NCI-H187 (cell line): ENCODE measurements at regions not wholly inside any gene's neighbourhood (a gene's known extent, or its start where the extent isn't known, plus 50 kb on each side); places are given as distances from the start of the nearest gene placed in this dataset.

ENCODE experiments used
- DNase-seq, 2 experiments: peaks; one replicate each; lab custom pipeline; 2025; lab: John Stamatoyannopoulos, UW

DNA sequence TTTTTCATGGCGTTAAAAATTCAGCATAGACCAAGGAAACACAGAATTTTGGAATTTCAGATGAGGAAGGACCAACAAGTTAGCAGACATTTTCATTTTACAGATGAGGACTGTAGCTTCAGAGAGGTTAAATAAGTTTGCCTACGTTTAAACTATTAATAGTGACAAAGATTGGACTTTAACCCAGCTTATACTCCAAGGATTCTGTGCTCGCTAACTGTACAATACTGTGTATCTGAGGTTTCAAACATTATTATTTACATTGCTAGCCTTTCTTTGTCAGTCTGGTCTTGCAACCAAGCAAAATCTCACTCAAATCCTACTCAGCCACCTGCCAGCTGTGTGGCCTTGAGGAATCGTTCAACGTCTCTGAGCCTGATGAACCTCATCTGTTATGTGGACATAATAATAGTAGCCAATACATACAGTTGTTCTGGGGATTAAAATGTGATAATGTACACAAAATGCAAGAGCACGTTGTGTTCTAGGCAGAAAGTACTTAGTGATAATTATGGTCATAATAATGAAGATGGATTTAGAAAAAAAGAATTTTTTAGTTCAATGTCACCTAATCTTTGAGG is 462.4 kb upstream of the TRIB2 start:
- no peak for DNase-seq

DNA sequence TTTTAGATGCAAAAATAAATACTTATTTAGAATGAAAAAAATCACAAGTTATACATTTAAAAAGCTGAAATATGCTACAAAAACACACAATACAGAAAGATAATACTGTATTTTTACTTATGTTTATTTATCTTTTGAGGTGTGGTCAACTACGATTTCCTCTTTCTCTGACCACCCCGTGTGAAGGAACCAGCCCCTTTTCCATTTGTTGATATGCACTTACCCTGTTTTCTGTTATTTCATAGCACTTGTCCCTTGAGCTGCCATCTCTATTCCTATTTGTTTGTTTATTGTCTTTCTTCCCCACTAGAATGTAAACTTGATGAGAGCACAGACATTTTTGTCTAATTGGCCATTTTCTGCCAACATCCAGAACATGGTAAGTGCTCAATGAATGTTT is 460.5 kb upstream of the TRIB2 start:
- no peak for DNase-seq

GRCh38 chr2:12257476-12257875 is 459.3 kb upstream of the TRIB2 start:
- DNase-seq: no peak

DNA sequence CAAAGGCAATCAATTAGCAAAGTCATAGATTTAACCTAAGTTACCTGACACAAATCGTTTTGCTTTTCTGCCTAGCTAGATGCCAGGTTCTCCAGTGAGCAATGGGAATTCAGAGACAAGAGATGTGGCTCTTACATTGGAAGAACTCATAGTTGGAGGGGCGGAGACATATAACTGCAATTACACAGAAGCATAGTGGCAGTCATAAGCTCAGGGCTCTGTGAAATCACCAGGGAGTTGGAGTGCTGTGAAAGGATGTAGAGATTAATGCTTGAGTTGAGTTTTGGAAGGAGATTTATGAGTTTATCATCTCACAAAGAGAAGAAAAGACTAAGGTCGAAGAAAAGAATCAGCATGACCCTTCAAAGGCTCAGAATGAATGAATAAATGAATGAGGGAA is 457.2 kb upstream of the TRIB2 start:
- no peak for DNase-seq

DNA sequence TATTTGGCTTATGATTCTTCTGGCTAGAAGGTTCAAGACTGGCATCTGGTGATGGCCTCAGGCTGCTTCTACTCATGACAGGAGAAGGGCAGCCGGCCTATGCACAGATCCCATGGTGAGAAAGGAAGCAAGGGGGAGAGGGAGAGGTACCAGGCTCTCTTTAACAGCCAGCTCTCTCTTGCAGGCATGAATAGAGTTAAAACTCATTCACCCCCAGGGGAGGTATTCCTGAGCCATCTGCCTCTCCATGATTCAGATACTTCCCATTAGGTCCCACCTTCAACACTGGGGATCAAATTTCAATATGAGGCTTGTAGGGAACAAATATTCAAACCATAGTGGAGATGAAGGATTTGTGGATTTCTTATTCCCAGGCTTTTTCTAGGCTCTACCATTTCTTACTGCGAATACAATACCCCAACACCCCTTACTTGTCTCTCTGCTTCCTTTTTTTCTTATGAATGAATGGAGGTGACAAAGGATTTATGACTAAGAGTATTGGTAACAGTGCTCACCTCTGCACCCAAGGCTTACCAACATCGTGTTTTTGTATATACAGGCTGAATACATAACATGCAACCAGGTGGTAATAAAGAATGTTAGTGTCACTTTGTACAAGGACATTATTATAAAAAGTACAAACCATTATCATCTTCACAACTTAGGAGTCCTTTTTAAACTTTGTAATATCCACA is 454.6 kb upstream of the TRIB2 start:
- peak; percentile 54 to 80 for DNase-seq

GRCh38 chr2:12262681-12263436 is 453.9 kb upstream of the TRIB2 start:
- peak in 1 of 2 experiments; percentile 46 for DNase-seq

DNA sequence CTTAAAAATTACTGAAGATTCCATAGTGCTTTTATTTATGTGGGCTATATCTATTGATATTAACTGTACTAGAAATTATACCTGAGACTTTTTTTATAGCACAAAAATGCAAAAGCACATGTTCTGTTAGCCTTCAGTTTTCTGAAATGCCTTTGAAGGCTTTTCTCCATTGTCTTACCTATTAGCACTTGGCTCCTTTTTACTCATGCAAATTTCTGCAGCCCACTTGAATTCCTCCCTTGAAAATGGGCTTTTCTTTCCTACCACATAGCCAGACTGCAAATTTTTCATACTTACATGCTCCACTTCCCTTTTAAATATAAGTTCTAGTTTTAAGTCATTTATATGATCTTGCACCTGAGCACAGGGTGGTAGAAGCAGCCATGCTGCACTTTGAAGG is 453.0 kb upstream of the TRIB2 start:
- DNase-seq: no peak

DNA sequence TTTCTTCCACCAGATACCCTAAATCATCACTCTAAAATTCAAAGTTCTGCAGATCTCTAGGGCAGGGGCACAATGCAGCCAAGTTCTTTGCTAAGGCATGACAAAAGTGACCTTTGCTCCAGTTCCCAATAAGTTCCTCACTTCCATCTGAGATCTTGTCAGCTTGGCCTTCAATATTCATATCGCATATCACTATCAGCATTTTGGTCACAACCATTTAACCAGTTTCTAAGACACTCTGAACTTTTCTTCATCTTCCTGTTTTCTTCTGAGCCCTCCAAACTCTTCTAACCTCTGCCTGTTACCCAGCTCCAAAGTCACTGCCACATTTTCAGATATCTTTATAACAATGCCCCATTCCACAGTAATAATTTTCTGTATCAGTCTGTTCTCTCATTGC is 452.6 kb upstream of the TRIB2 start:
- DNase-seq: no peak

- no peak for DNase-seq
These were observed 451.1 kb upstream of the TRIB2 start for GRCh38 chr2:12265646-12266045.

- DNase-seq: no peak
These were observed 449.7 kb upstream of the TRIB2 start for GRCh38 chr2:12267042-12267441.

DNA sequence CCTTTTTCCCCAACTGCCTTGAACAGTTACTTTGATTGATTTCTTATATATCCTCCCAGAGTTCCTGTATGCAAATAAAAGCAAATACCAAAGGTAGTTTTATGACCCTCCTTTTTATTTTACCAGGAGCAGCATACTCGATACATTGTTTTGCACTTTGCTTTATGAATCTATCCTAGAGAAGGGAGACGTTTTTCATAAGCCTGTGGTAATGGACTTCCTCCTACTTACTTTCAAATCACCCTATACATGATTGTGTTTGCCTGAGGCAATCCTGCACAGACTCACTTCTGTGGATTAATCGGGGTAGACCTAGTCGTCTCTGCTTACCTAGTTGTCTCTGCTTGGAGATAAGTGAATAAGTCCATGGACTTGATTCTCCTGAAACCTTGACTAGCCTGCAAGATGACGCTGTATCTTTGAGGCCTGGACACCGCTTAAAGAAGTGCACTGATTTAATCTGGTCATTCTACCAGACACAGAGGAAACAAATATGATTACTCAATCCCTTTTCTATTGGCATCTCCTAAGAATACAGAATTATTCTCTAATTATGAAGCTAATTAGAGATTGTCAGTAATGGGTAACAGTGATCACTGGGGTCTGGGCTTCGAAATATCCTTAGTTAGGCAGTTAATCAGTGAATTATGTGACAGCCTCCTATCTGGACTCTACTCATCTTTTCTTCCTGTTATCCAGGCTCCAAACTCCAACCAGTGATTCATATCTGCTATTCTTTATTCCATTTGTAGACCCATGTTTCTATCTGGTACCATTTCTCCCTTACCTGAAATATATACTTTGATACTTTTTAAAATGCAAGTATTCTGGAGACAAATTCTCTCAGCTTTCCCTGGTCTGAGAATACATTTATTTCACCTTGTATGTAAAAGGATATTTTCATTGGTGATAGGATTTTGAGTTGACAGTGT is 447.4 kb upstream of the TRIB2 start:
- no peak for DNase-seq

DNA sequence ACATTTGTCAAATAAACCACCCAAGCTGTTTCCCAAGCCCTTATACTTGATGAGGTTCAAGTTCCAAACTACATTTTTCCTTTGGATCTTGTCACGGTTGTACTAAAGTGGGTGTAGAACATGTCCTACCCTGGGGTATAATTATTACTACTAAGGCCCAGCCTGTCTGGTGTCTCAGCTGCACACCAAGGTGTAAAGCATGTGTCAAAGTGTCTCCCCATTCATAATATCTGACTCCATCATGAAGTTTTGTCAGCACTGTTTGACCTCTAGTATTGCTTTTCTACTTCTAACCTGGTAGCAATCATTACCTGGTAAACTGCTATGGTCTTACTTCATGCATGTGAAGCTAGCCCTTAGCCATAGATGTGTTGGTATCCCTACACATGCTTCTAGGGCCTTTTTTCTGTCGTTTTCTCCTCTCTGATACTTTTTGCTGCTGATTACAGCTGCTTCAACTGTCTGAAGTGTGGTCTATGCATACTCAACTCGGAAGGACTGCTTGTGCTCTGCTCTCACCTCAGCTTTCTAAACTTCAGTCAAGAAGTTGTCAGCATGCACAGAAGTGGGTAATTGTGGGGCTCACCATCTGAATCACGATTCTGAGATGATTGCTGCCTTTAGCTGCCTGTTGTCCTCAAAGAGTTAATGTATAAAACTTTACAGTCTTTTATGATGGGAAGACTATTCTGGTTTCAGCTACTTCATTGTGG is 445.7 kb upstream of the TRIB2 start:
- DNase-seq: no peak

DNA sequence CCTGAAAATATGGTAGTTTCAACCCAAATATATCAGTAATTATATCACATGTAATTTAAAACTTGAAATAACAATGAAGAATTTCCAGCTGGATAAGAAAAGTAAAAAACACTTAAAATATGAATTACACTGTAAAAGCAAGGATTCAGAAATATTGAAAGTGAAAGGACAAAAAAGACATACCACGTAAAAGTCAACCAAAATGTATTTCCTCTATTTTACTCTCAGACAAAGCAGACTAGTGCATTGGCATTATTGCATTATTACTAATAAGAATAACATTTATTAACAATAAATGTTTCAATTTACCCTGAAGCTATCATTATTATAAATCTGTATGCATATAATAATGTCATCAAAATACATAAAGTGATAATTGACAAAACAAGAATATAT is 445.1 kb upstream of the TRIB2 start:
- DNase-seq: no peak

DNA sequence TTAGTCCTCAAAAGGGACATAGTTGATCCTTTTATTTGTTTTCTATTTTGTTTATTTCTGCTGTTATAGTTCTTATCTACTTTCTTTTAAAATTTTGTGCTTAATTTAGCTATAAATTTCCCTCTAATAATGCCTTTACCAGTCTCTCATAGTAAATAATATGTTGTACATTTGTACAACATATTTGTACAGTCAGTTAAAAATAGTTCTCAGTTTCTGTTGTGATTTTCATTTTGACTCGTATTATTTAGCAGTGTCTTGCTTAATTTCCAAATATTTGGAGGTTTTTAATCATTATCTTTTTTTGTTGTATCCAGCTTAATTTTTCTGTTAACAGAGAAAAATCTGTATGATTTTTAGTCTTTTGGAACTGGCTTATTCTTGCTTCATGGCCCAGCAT is 443.6 kb upstream of the TRIB2 start:
- no peak for DNase-seq

- DNase-seq: no peak
These were observed 442.1 kb upstream of the TRIB2 start for GRCh38 chr2:12274591-12274990.

- DNase-seq: no peak
These were observed 439.3 kb upstream of the TRIB2 start for GRCh38 chr2:12277241-12278034.

DNA sequence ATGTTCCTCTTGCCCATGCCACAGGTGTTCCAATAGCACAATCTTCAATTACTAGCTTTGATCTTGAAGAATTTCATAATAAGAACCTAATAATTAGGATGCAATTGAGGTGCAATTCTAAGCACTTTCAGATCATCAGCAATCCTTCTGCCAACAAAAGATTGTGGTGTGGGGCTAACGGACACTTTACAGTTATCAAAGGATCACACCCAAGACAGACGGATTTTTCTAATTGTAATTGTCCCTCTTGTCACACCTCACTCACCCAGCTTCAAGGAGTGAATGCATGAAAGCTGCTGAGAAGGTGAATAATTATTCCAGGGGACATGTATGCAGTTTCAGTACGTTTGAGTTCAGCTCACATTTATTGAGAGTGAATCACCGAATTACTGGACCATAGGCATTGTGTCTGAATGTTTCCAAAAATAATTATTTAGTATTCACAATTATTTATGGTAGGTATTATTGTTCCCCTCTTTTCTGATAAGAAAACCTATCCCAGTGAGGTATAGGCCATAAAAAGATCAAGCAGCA is 438.5 kb upstream of the TRIB2 start:
- DNase-seq: no peak

DNA sequence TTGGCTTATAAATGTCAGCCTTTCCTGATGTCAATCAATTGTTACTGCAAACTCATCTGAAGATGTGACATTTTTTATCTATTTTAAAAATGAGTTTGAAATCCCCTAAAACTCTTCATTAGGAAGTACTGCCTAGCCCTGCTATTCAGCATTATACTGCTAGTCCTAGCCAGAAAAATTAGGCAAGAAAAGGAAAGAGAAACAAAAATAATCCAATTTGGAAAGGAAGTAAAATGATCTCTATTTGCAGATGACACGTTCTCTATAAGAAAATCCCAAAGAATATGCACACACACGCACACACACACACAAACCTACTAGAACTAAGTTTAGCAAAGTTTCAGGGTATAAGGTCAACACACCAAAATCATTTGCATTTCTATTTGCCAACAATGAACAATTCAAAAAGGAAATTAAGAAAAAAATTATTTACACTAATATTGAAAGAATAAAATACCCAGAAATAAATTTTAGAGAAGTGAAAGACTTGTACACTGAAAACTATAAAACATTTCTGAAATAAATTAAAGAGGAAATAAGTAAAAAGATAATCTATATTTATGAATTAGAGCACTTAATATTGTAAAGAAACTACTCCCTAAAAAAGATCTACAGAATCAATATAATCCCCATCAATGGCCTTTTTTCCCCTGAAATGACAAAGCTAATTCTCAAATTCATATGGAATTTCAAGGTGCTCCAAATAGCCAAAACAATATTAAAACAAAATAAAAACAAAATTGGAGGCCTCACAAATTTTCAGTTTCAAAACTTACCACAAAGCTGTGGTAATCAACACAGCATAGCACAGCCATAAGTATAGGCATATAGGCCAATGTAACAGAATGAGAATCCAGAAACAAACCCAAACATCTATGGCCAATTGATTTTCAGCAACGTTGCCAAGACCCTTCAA is 433.7 kb upstream of the TRIB2 start:
- DNase-seq: no peak

- no peak for DNase-seq
These were observed 432.7 kb upstream of the TRIB2 start for GRCh38 chr2:12284037-12284436.
